D341Med (cell line): ENCODE measurements at regions not wholly inside any gene's neighbourhood (a gene's known extent, or its start where the extent isn't known, plus 50 kb on each side); places are given as distances from the start of the nearest gene placed in this dataset.
A peak's percentile ranks its signal among the peaks of the same experiment; 100 is the strongest.

Experiments
- DNase-seq: peaks from one replicate; pipeline ENCODE4 v3.0.0; 2012; ENCODE audit warnings: low spot score

DNA sequence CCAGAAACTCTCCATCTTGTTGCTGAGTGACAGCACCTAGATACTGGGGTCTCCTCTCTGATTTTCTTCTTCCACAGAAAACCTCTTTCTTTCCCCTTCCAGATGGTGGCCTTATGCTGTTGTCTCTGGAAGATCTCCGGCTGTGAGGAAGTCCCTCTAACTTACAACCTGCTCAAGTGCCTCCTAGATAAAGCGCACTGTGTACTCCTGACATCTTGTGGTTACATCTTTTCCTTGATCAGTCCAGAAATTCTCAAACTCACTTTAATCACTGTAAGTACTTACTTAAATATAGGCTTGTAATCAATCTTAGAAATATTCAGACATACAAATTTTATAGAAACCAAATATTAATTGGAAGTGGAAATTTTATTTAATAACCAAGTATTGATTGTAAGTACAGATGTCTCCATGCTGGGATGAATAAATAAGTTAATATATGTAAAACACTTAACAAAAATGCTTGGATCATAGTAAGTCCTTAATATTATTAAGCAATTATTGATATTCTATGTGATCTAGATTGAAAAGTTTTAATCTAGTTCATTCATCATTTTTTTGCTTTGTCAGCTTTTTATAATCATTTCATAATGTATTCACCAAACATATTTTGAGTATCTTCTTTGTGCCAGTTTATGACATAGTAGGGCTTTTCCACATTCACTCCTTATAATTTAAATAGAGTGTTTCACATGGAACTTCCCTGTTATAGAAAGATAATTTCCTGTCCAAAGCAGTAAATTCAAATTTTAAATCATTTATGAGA is 1381.4 kb upstream of the CDH6 start:
- DNase-seq, result peak; percentile 35

DNA sequence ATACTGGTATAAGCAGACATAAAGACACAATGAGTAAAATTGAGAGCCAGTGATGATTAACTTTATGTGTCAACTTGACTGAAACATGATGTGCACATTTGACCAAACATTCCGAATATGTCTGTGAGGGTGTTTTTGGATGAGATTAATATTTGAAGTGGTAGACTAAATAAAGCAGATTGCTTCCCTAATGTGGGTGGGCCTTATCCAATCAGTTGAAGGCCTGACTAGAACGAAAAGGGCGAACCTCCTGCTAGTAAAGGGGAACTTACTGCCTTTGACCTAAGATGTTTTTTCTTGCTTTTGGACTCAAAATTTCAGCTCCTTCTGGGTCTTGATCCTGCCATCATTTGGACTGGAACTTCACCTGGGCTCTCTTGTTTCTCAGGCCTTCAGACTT is 1387.7 kb upstream of the CDH6 start:
- no peak for DNase-seq

DNA sequence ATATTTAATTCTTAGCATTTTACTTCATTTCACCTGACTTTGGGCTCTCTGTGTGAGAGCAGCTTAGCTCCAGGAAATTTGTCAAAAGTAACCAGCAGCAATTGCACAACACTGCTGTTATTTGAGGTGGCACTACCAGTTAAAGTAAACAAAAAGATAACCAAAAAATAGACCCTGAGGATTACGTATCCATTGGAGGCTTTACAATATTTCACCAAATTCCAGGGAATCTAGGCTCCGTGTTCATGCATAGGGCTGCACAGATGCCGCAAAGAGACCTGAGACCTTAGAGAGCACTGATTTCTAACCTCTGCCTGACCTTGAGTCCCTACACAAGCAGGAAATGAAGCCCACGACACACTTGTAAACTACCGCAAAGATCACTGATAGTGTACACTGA is 1392.7 kb upstream of the CDH6 start:
- no peak for DNase-seq

DNA sequence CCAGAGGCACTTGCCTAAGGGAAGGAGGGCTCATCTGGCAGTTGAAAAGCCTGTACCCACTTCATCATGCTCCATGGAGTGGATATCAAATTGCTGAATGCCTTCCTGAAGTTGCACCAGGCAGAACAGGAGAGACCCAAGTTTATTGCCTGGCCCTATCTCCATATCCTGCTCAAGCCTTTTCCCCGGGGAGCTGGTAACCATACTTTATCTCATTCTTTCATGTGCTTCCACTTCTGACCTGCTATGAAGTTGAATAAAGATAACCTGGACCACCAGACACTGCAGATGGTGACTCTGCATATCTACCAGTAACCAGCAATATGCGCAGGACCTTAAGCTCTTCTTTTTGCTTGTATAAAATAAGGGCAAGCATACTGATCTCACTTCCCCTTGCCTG is 1397.5 kb upstream of the CDH6 start:
- no peak for DNase-seq

GRCh38 chr5:29795096-29795652 is 1398.3 kb upstream of the CDH6 start:
- no peak for DNase-seq

GRCh38 chr5:29794141-29794787 is 1399.2 kb upstream of the CDH6 start:
- DNase-seq, result no peak

DNA sequence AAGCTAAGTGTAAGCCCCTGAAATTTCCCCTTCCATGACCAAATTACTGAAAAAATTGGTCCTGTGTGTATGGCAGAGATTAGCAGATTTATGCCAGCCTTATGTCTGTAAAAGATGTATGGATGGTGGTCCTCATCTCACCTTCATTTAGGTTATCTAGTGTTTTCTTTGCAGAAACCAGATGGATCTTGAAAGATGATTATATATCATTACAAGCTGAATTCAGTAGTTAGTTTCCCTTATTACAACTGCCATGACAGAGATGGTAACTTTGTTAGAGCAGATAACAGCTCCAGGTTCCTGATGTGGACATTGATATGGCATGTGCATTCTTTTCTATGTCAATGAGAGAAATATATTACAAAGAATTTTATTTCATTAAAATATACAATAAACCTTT is 1403.2 kb upstream of the CDH6 start:
- no peak for DNase-seq

DNA sequence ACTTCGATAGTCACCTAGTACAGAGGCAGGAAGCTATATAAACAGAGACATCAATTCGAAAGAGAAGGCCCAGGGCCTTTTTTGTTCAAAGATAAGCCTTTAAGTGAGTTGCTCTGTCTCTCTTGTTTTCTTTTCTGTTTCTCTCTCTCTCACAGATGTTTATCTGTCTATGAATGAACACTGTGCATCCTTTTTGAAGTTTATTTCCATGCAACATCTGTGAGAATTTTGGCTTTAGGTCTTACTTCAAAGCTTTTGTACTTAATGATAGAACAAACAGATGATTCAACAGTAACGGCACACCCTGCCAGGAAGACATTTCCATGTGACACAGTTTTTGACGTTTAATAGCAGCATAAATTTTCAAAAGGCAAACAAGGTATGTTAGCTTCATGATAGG is 1413.1 kb upstream of the CDH6 start:
- no peak for DNase-seq

- DNase-seq, result no peak
These were observed 1414.3 kb upstream of the CDH6 start for GRCh38 chr5:29779141-29779540.

- DNase-seq, result no peak
These were observed 1416.1 kb upstream of the CDH6 start for GRCh38 chr5:29777373-29777772.

GRCh38 chr5:29770936-29771335 is 1422.5 kb upstream of the CDH6 start:
- DNase-seq, result no peak

GRCh38 chr5:29769474-29769873 is 1424.0 kb upstream of the CDH6 start:
- no peak for DNase-seq

- peak; percentile 18 for DNase-seq
These were observed 1434.5 kb upstream of the CDH6 start for GRCh38 chr5:29758986-29759421.

- DNase-seq, result no peak
These were observed 1443.0 kb upstream of the CDH6 start for GRCh38 chr5:29750453-29750852.

GRCh38 chr5:29744618-29745017 is 1448.9 kb upstream of the CDH6 start:
- DNase-seq, result no peak

- DNase-seq, result no peak
These were observed 1472.5 kb upstream of the CDH6 start for GRCh38 chr5:29720954-29721353.

DNA sequence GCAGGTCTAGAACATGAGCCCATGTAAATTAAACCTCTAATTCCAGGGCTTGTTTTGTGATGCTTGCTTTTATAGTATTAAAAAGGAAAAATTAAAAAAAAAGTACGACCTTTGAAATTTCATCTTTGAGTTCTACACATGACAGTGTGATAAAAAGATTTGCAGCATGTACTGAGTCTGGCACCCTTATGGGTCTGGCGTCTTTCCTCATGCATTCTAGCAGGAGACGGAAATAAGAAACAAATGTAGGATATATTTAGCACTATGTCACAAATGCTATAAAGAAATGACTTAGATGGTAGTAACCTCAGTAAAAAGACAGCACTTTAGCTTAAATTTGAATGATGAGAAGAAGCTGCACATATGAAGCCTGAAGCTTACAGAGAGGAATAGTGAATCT is 1474.3 kb upstream of the CDH6 start:
- DNase-seq, result no peak

- DNase-seq, result no peak
These were observed 1478.3 kb upstream of the CDH6 start for GRCh38 chr5:29715167-29715566.

DNA sequence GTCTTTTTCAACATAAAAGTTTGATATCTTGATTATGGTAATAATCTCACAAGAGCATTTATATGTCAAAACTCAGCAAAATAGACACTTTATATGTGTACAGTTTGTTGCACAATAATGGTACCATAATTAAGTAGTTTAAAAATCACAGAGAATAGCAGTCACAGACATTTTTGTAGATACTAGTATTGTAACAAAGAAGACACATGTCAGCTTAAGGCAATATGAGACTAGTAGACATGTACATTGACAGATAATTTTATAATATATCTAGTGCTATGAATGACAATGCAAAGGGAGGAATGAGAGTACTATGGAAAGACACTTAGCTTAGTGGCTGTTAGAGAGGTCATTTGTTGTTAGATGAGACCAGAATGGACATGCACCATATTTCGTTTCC is 1490.6 kb upstream of the CDH6 start:
- DNase-seq, result no peak

DNA sequence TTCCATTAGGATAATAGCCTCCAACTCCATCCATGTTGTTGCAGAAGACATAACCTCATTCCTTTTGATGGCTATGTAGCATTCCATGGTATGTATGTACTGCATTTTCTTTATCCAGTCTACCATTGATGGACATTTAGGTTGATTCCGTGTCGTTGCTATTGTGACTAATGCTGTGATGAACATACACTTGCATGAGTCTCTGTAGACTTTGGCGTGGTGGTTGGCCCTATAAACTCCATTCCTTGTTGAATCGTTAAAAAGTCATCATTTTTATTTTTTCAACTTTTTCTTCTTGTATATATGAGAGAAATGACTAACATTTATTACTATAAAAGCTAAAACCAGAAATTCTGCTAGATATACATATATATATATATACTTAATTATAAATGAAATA is 1491.9 kb upstream of the CDH6 start:
- DNase-seq, result no peak

DNA sequence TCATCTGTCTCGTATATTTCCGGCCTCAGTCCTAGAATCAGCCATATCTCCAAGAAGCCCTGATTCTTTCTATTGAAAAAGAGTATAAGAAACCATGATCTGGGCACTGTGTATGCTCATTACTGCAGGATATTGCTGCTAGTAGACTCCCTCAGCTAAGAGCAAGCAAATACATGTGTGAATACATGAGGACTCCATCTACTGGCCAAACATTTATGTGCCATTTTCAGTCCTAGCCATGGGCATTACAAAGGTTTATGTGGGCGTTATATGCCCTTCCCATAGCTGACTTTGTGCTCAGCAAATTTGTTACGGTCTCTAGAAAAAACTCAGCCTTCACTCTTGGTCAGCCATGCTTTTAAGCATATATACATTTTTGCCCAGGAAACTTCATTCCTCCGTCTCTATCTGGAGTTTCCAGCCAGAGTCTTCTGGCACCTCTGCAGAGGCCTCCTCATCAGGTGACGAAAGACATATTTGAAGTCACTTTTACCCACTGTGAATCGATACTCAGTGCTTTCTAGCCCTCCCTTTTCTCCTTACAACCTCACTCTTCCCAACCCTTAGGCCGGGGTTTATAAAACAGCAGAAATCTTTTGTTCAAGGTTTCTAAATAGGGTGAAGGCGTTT is 1495.6 kb upstream of the CDH6 start:
- peak; percentile 45 for DNase-seq

- DNase-seq, result no peak
These were observed 1496.2 kb upstream of the CDH6 start for GRCh38 chr5:29697278-29697677.

DNA sequence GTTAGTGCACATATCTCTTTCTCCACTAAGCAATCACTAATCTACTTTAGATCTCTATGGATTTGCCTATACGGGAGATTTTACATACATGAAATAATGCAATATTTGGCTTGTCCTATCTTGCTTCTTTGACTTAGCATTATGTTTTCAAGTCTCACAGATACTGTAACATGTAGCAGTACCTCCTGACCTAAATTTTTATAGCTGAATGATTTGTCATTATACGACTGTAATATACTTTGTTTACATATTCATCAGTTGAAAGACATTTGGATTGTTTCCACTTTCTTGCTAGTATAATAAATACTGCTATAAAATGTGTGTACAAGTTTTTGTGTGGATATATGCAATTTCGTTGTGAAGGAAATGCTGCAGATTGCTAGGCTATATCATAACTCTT is 1520.8 kb upstream of the CDH6 start:
- no peak for DNase-seq
